GM12874 (cell line): ENCODE measurements at regions not wholly inside any gene's neighbourhood (a gene's known extent, or its start where the extent isn't known, plus 50 kb on each side); places are given as distances from the start of the nearest gene placed in this dataset.

Experiments used
- CTCF ChIP-seq: IDR thresholded peaks from 2 replicates; pipeline ENCODE4 v1.5.1; 2011; ENCODE audit warnings: low read depth, mild to moderate bottlenecking, control low read depth, low read length, moderate library complexity; ENCODE audit not compliant: insufficient read depth

GRCh38 chr5:104187656-104188055 is 625.1 kb upstream of the NUDT12 start:
- no peak for TF ChIP-seq CTCF

GRCh38 chr5:104186510-104186909 is 623.9 kb upstream of the NUDT12 start:
- no peak for TF ChIP-seq CTCF

- no peak for TF ChIP-seq CTCF
Observed at GRCh38 chr5:104186100-104186499, 623.5 kb upstream of the NUDT12 start.

- no peak for TF ChIP-seq CTCF
Observed at GRCh38 chr5:104184264-104184663, 621.7 kb upstream of the NUDT12 start.

GRCh38 chr5:104178829-104179456 is 616.4 kb upstream of the NUDT12 start:
- peak; percentile 52 for TF ChIP-seq CTCF

- no peak for TF ChIP-seq CTCF
Observed at GRCh38 chr5:104178066-104178465, 615.5 kb upstream of the NUDT12 start.

- TF ChIP-seq CTCF, result no peak
Observed at GRCh38 chr5:104177651-104178050, 615.1 kb upstream of the NUDT12 start.
